SW 1271 (cell line): ENCODE measurements at regions not wholly inside any gene's neighbourhood (a gene's known extent, or its start where the extent isn't known, plus 50 kb on each side); places are given as distances from the start of the nearest gene placed in this dataset.
"Not testable (repeated sequence)": the region's sequence is repeated elsewhere in the genome, so short reads cannot be mapped to it uniquely, and the experiment has no call there.

ENCODE experiments used
- DNase-seq, 2 experiments: peaks; one replicate each; lab custom pipeline; 2025; lab: John Stamatoyannopoulos, UW

- DNase-seq, result peak; percentile 95 to 96
Measured at GRCh38 chr3:125916376-125916978, 52.5 kb upstream of the ROPN1B start.

GRCh38 chr3:125917020-125917549 lies 51.9 kb upstream of the ROPN1B start:
- peak in 1 of 2 experiments; percentile 26 for DNase-seq

GRCh38 chr3:125918024-125918423 lies 51.0 kb upstream of the ROPN1B start:
- not testable (repeated sequence) for DNase-seq

- not testable (repeated sequence) for DNase-seq
Measured at GRCh38 chr3:125918451-125918850, 50.5 kb upstream of the ROPN1B start.

- not testable (repeated sequence) for DNase-seq
Measured at GRCh38 chr3:125918866-125919265, 50.1 kb upstream of the ROPN1B start.
